A673 (cell line): ENCODE measurements at regions not wholly inside any gene's neighbourhood (a gene's known extent, or its start where the extent isn't known, plus 50 kb on each side); places are given as distances from the start of the nearest gene placed in this dataset.

ENCODE experiments used
- BruUV-seq: library from RNA; stranded (reverse); fragments of 400-500 nt; replicated peaks from 2 replicates; lab custom pipeline; 2021; lab: Mats Ljungman, UMichigan
- CTCF ChIA-PET: fragments of 300-600 bp; sonication (Branson Sonifier 250); formaldehyde crosslinking; loops from one replicate; lab custom pipeline; 2022; ENCODE audit warnings: antibody characterized with exemption; lab: Charles Lee
- POLR2A ChIA-PET: fragments of 300-600 bp; sonication (Branson Sonifier 250); formaldehyde crosslinking; loops from one replicate; lab custom pipeline; 2022; ENCODE audit warnings: antibody characterized with exemption; ENCODE audit not compliant: low non-redundant PET; lab: Charles Lee
- DNase-seq: peaks from one replicate; pipeline ENCODE4 v3.0.0-alpha.2; 2015; ENCODE audit warnings: low spot score
- H3K27ac ChIP-seq: fragments of 200-600 bp; sonication (generic); 2 replicates; pipeline ENCODE4 v1.5.1; 2016; ENCODE audit warnings: mixed run types, low read depth, mild to moderate bottlenecking, mixed read lengths, antibody characterized with exemption, low read length; ENCODE audit not compliant: poor library complexity, severe bottlenecking
- H3K27me3 ChIP-seq: fragments of 200-600 bp; sonication (generic); replicated peaks from 2 replicates; pipeline ENCODE4 v1.6.1; 2017; ENCODE audit warnings: mixed run types, low read depth, mild to moderate bottlenecking, mixed read lengths, antibody characterized with exemption, low read length; ENCODE audit not compliant: insufficient read depth, poor library complexity
- H3K36me3 ChIP-seq: fragments of 200-600 bp; sonication (generic); 2 replicates; pipeline ENCODE4 v1.6.1; 2016; ENCODE audit warnings: mixed run types, mild to moderate bottlenecking, mixed read lengths, antibody characterized with exemption, low read length; ENCODE audit not compliant: insufficient read depth, poor library complexity, severe bottlenecking
- H3K4me1 ChIP-seq: fragments of 200-600 bp; sonication (generic); 2 replicates; pipeline ENCODE4 v1.6.1; 2017; ENCODE audit warnings: mixed run types, mild to moderate bottlenecking, mixed read lengths, antibody characterized with exemption, low read length; ENCODE audit not compliant: insufficient read depth, poor library complexity, severe bottlenecking
- H3K4me3 ChIP-seq: fragments of 200-600 bp; sonication (generic); 2 replicates; pipeline ENCODE4 v1.5.1; 2016; ENCODE audit warnings: low read depth, mixed run types, mild to moderate bottlenecking, mixed read lengths, low read length; ENCODE audit not compliant: poor library complexity, severe bottlenecking
- H3K9me3 ChIP-seq: fragments of 200-600 bp; sonication (generic); 2 replicates; pipeline ENCODE4 v1.6.1; 2016; ENCODE audit warnings: mixed run types, low read depth, mild to moderate bottlenecking, mixed read lengths, antibody characterized with exemption, low read length; ENCODE audit not compliant: poor library complexity, severe bottlenecking
- CTCF ChIP-seq: fragments of 300-800, 200-600 bp; sonication (generic); conservative IDR thresholded peaks from 2 replicates; pipeline ENCODE4 v1.5.1; 2017; ENCODE audit warnings: low read depth, mild to moderate bottlenecking, antibody characterized with exemption, low read length, moderate library complexity, mixed read lengths
- EZH2 ChIP-seq: fragments of 200-600 bp; sonication (generic); IDR thresholded peaks from 2 replicates; pipeline ENCODE4 v1.6.1; 2017; ENCODE audit warnings: borderline replicate concordance, low read depth, mild to moderate bottlenecking, mixed read lengths, antibody characterized with exemption, low read length; ENCODE audit not compliant: poor library complexity, severe bottlenecking
- intact Hi-C: fragments of 100-400 bp; cut with micrococcal nuclease; formaldehyde crosslinking; loops from one replicate; pipeline ENCODE4 v1.10.0; 2022; ENCODE audit not compliant: unreplicated experiment

- H3K4me1 ChIP-seq, result no peaks in the 10 kb centered on the region
- H3K27me3 ChIP-seq, result no peaks in the 10 kb centered on the region
- H3K4me3 ChIP-seq, result no peak overlapping the region
- no TSS peak for BruUV-seq
- H3K9me3 ChIP-seq, result no peaks in the 10 kb centered on the region
- CTCF ChIA-PET, result no interaction called here
- no peak overlapping the region for H3K27ac ChIP-seq
- no peaks in the 10 kb centered on the region for H3K36me3 ChIP-seq
- TF ChIP-seq EZH2 (no peak), CTCF (no peak)
- peak; percentile 15 for DNase-seq
- intact Hi-C loops, result no loop called here
- POLR2A ChIA-PET, result no interaction called here
Measured at GRCh38 chr11:122319691-122320620, 203.9 kb upstream of the BLID start.

GRCh38 chr11:122319085-122319484 lies 203.1 kb upstream of the BLID start:
- ChIA-PET CTCF (no interaction called here), POLR2A (no interaction called here)
- H3K4me3 ChIP-seq, result no peak overlapping the region
- BruUV-seq, result no TSS peak
- no peaks in the 10 kb centered on the region for H3K27me3 ChIP-seq
- H3K9me3 ChIP-seq, result no peaks in the 10 kb centered on the region
- TF ChIP-seq EZH2, result no peak
- no peak for TF ChIP-seq CTCF
- H3K36me3 ChIP-seq, result no peaks in the 10 kb centered on the region
- intact Hi-C loops, result no loop called here
- no peaks in the 10 kb centered on the region for H3K4me1 ChIP-seq
- H3K27ac ChIP-seq, result no peak overlapping the region
- no peak for DNase-seq

GRCh38 chr11:122317305-122317704 lies 201.3 kb upstream of the BLID start:
- TF ChIP-seq CTCF (no peak), EZH2 (no peak)
- Histone ChIP-seq H3K4me1 (no peaks in the 10 kb centered on the region), H3K36me3 (no peaks in the 10 kb centered on the region), H3K4me3 (no peak overlapping the region), H3K27ac (no peak overlapping the region), H3K9me3 (no peaks in the 10 kb centered on the region), H3K27me3 (no peaks in the 10 kb centered on the region)
- intact Hi-C loops, result no loop called here
- POLR2A ChIA-PET, result no interaction called here
- peak; percentile 16 for DNase-seq
- CTCF ChIA-PET, result no interaction called here
- BruUV-seq, result no TSS peak
